Heart right ventricle (tissue), 16 donors: ENCODE measurements at regions not wholly inside any gene's neighbourhood (a gene's known extent, or its start where the extent isn't known, plus 50 kb on each side); places are given as distances from the start of the nearest gene placed in this dataset.

Source experiments
- ATAC-seq, 8 donors: fragments of 200-7000 bp; cut with Tn5 transposase; one replicate each; pipeline ENCODE4 v1.9.1; 2020; ENCODE audit warnings: mild to moderate bottlenecking in 8 of 8, moderate library complexity in 8 of 8, moderate number of reproducible peaks in 1 of 8
- DNase-seq, 2 donors: peaks; one replicate each; pipeline ENCODE4 v3.0.0-alpha.2; 2020
- H3K27ac ChIP-seq, 10 donors: fragments of 200-600 bp; sonication (generic) in 2 of 10; one replicate each; pipeline versions ENCODE4 v1.5.0 to v1.8.0; 2020 to 2022; ENCODE audit warnings: mild to moderate bottlenecking in 3 of 10
- H3K27me3 ChIP-seq, 7 donors: fragments of 200-600 bp; one replicate each; pipeline ENCODE4 v1.8.0; 2021 to 2022; ENCODE audit warnings: mild to moderate bottlenecking in 2 of 7
- H3K36me3 ChIP-seq, 9 donors: fragments of 200-600 bp; sonication (generic) in 1 of 9; one replicate each; pipeline versions ENCODE4 v1.5.0 to v1.8.0; 2020 to 2022; ENCODE audit warnings: mild to moderate bottlenecking in 2 of 9
- H3K4me1 ChIP-seq, 9 donors: fragments of 200-600 bp; sonication (generic) in 1 of 9; one replicate each; pipeline versions ENCODE4 v1.5.0 to v1.8.0; 2020 to 2022; ENCODE audit warnings: mild to moderate bottlenecking in 4 of 9
- H3K4me3 ChIP-seq, 10 donors: fragments of 200-600 bp; sonication (generic) in 2 of 10; one replicate each; pipeline versions ENCODE4 v1.5.0 to v1.8.0; 2020 to 2022; ENCODE audit warnings: mild to moderate bottlenecking in 7 of 10, moderate library complexity in 2 of 10
- H3K9me3 ChIP-seq, 11 donors: fragments of 200-600 bp in 10 of 11; sonication (generic) in 2 of 11; one replicate each; pipeline versions ENCODE4 v1.5.0 to v1.8.0; 2013 to 2022; ENCODE audit warnings: mild to moderate bottlenecking in 2 of 11, control low read depth in 1 of 11, moderate library complexity in 1 of 11
- CTCF ChIP-seq, 9 donors: fragments of 200-600 bp; sonication (generic) in 2 of 9; IDR thresholded peaks; one replicate each; pipeline versions ENCODE4 v1.5.0 to v1.8.0; 2021 to 2022; ENCODE audit warnings: antibody characterized with exemption in 9 of 9, mild to moderate bottlenecking in 5 of 9, moderate library complexity in 1 of 9
- WGBS, 2 donors: extraction: QIAGEN DNeasy Blood & Tissue Kit; methylation state at CpG; one replicate each; pipeline ENCODE4 v1.1.7; 2013; ENCODE audit warnings: inconsistent platforms in 1 of 2; 5-methylcytosine and 5-hydroxymethylcytosine counted together
- intact Hi-C, 10 donors: fragments of 100-400 bp; cut with DNase I; formaldehyde crosslinking; loops; one replicate each; pipeline versions ENCODE4 v1.11.1 to v1.14.2; 2022
- donor health status: Arrhythmogenic right ventricular cardiomyopathy.
- donor health status: ischemic (EF 13 %, LVEDD 7.1; RV severe dilation, severe dysfunction).
- donor health status: healthy with polysubstance abuse.
- donor health status: DM: no; HTN: yes; CAD: no.
- donor health status: DM: no; HTN: no; CAD: no.
- donor health status: ischemic (EF 25% LVEDD 6.9; RV normal size, moderate dysfunction).
- donor health status: ischemic (EF 25% LVEDD 5.7; RV mildly dilated, moderate dysfunction).
- donor health status: healthy.
- donor health status: DM: yes; HTN: yes; CAD: no.
- donor health status: Ischemic cardiomyopathy.
- donor health status: ischemic (EF 35%, LVEDD 5.7; RV mildly dilated, moderate dysfunction).
- donor health status: nonischemic (EF 11% LVEDD 7.7; RV severe dilation, severe dysfunction).
- donor health status: DM: yes; HTN: yes; CAD: no.
- donor health status: PGD.
- donor health status: ischemic (EF 29% LVEDD 5.4; RV normal size, mild dysfunction).
- donor health status: nonischemic (EF 23%, LVEDD 6.1; RV moderate dilation, normal function).

DNA sequence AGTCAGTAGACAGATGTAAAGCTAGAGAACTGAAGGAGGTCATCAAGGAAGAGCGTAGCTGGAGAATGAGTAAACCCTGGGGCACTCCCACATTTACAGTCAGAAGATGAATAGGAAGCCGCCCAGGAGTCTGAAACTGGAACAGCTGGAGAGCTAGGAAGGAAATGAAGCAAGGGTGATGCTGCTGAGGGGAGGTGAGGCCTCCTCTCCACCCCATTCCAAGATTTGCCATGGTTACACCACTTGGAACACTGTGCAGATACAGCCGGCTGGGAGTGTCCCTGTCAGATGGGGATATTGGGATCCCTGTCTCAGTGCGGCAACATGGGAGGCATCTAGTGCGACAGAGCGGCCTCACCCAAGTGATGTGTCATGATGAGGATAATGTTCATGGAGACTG is 51.8 kb upstream of the GPI start:
- Histone ChIP-seq H3K27ac (peak overlapping the region in 5 of 10 donors; percentile 25 to 58 (median 45)), H3K4me3 (no peak overlapping the region), H3K27me3 (no peaks in the 10 kb centered on the region), H3K4me1 (peaks cover 18 to 91% (median 54%) of the 10 kb centered on the region in 9 donors), H3K36me3 (peaks cover 0 to 19% (median 0%) of the 10 kb centered on the region in 9 donors), H3K9me3 (no peaks in the 10 kb centered on the region)
- 74 to 80% methylated on average over 6 of the region's 6 CpGs for WGBS, 2 donors
- TF ChIP-seq CTCF (IDR thresholded peaks at IDR 0.05), result no peak
- intact Hi-C loops, result loop anchor here in 1 of 10 donors (5.0 kb wide), 1 partner anchor 36 kb away; no protein-coding TSS in a partner anchor
- DNase-seq (peak in 1 of 2 donors; percentile 25), ATAC-seq (peak in 6 of 8 donors; percentile 46 to 77 (median 66))

GRCh38 chr19:34314437-34315313 is 50.3 kb upstream of the GPI start:
- ATAC-seq (no peak), DNase-seq (no peak)
- TF ChIP-seq CTCF (IDR thresholded peaks at IDR 0.05), result no peak
- H3K27me3 ChIP-seq, result no peaks in the 10 kb centered on the region
- peaks cover 19 to 93% (median 56%) of the 10 kb centered on the region in 9 donors for H3K4me1 ChIP-seq
- intact Hi-C loops, result loop anchor here in 2 of 10 donors (5.0 kb wide), 2 partner anchors 37 to 47 kb away; no protein-coding TSS in a partner anchor
- peak overlapping the region in 1 of 10 donors; percentile 33 for H3K27ac ChIP-seq
- H3K9me3 ChIP-seq, result no peaks in the 10 kb centered on the region
- no peak overlapping the region for H3K4me3 ChIP-seq
- WGBS, 2 donors, result 64 to 71% methylated on average over 4 of the region's 4 CpGs
- peaks cover 0 to 15% (median 0%) of the 10 kb centered on the region in 9 donors for H3K36me3 ChIP-seq
